ENCODE measurements at regions not wholly inside any gene's neighbourhood (a gene's known extent, or its start where the extent isn't known, plus 50 kb on each side); places are given as distances from the start of the nearest gene placed in this dataset.

- DNase-seq (ENCODE audit: low read depth): no peak
- no peak overlapping the region for H3K4me3 ChIP-seq (ENCODE audit: low read length)
- TF ChIP-seq CTCF (IDR thresholded peaks at IDR 0.05; ENCODE audit: insufficient read depth, low read depth, low read length, missing control alignments): no peak
Observed at GRCh38 chr7:25619381-25619780, 391.1 kb upstream of the NPVF start.

- no peak overlapping the region for H3K4me3 ChIP-seq (ENCODE audit: low read length)
- no peak for DNase-seq (ENCODE audit: low read depth)
- no peak for TF ChIP-seq CTCF (IDR thresholded peaks at IDR 0.05; ENCODE audit: insufficient read depth, low read depth, low read length, missing control alignments)
Observed at GRCh38 chr7:25619963-25620799, 391.9 kb upstream of the NPVF start.

GRCh38 chr7:25621993-25622392 is 393.7 kb upstream of the NPVF start:
- no peak for DNase-seq (ENCODE audit: low read depth)
- TF ChIP-seq CTCF (IDR thresholded peaks at IDR 0.05; ENCODE audit: insufficient read depth, low read depth, low read length, missing control alignments): no peak
- H3K4me3 ChIP-seq (ENCODE audit: low read length): no peak overlapping the region

- TF ChIP-seq CTCF (IDR thresholded peaks at IDR 0.05; ENCODE audit: insufficient read depth, low read depth, low read length, missing control alignments): no peak
- H3K4me3 ChIP-seq (ENCODE audit: low read length): no peak overlapping the region
- no peak for DNase-seq (ENCODE audit: low read depth)
Observed at GRCh38 chr7:25622695-25623094, 394.4 kb upstream of the NPVF start.

- DNase-seq (ENCODE audit: low read depth): peak; percentile 14
- H3K4me3 ChIP-seq (ENCODE audit: low read length): no peak overlapping the region
- no peak for TF ChIP-seq CTCF (IDR thresholded peaks at IDR 0.05; ENCODE audit: insufficient read depth, low read depth, low read length, missing control alignments)
Observed at GRCh38 chr7:25624051-25624450, 395.8 kb upstream of the NPVF start.

- H3K4me3 ChIP-seq (ENCODE audit: low read length): no peak overlapping the region
- no peak for DNase-seq (ENCODE audit: low read depth)
- no peak for TF ChIP-seq CTCF (IDR thresholded peaks at IDR 0.05; ENCODE audit: insufficient read depth, low read depth, low read length, missing control alignments)
Observed at GRCh38 chr7:25624833-25625232, 396.5 kb upstream of the NPVF start.
